GM12872 (cell line): ENCODE measurements at regions not wholly inside any gene's neighbourhood (a gene's known extent, or its start where the extent isn't known, plus 50 kb on each side); places are given as distances from the start of the nearest gene placed in this dataset.

Experiments used
- CTCF ChIP-seq: IDR thresholded peaks from 3 replicates; pipeline ENCODE4 v1.5.1; 2011; ENCODE audit warnings: low read depth, mild to moderate bottlenecking, low read length, moderate library complexity; ENCODE audit not compliant: insufficient read depth

DNA sequence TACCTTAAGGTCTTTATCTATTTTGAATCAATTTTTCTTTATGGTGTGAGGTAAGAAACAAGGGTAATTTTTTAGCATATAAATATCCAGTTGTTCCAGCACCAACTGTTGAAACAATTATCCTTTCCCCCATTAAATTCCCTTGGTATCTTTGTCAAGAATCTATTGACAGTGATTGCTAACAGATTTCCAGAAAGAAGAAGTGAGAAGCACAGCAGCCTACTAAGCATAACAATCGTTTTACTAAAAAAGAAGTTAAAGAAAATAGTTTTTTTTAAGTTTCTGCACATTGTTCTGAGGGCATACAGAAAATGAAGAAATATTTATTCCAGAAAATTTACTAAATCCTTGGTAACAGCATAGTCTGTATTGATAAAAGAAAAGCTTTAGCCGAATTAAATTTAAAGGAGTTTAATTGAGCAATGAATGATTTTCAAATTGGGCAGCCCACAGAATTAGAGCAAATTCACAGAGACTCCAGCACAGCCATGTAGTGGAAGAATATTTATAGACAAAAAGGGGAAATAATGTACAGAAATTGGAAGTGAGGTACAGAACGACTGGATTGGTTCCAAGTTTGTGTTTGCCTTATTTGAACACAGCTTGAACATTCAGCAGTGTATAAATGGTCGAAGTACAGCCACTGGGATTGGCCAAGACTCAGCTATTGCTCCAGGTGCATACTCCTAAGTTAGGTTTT is 97.9 kb upstream of the UST start:
- no peak for TF ChIP-seq CTCF

DNA sequence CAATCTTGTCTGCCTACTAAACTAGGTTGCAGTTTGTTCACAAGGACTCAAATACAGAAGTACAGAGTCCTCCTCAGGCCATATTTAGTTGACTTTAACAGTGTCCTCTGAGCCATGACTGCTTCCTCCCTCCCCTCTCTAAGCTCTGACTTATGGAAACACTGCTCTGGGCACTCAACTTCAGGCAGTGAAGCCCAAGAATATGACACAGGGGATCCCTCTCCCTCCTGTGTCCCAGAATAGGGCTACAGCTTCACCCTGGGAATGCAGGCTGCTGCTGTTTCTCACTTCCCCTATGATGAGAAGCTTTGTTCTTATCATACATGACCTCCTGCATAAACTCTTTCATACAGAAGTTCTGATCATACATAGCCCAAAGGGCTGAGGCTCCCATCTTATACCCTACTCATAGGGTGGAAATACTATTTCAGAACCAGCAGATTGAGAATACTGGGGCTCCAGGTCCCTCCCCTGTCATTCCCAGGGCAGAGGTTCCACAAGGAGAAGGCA is 97.3 kb upstream of the UST start:
- TF ChIP-seq CTCF = no peak

GRCh38 chr6:148650941-148651505 is 95.8 kb upstream of the UST start:
- TF ChIP-seq CTCF = no peak

GRCh38 chr6:148652205-148652604 is 94.6 kb upstream of the UST start:
- no peak for TF ChIP-seq CTCF

- no peak for TF ChIP-seq CTCF
These were observed 93.6 kb upstream of the UST start for GRCh38 chr6:148653138-148653776.

DNA sequence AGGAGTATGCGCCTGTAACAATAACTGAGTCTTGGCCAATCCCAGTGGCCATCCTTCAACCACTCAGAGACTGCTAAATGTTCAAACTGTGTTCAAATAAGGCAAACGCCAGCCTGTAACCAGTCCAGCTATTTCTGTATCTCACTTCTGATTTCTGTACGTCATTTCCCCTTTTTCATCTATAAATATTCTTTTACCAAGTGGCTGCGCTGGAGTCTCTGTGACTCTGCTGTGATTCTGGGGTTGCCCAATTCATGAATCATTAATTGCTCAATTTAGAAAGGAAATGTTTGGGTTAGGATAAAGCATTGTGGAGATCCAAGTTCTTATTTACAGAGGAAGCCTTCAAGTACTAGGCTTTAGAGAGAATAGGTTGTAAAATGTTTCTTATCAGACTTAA is 89.8 kb upstream of the UST start:
- no peak for TF ChIP-seq CTCF

DNA sequence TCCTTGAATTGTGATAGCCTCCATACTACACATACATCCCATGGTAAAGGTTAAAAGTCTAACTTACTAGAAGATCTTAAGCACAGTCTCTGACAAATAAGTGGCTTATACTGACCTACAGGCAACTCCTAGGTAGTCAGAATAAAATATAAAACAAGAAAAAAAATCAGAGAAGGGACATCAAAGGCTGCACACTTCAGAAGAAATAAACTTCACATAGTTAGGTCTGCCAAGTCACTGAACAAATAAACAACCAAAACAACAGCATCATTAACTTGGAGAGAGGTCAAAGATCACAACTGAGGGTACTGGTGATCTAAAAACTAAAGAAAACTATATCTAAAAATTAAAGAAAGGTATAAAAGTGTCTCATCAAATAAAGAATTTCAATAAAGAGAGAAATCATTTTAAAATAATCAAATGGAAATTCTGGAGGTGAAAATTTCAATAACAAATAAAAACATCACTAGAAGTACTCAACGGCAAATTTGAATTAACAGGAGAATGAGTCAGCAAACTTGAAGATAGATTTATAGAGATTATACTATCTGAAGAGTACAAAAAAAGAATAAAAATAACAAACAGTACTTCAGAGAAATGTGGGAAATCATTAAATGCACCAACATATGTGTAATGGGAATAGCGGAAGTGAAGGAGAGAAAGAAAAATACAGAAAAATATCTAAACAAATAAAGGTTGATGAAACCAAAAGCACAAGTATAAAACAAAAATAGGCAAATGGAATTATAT is 88.0 kb upstream of the UST start:
- TF ChIP-seq CTCF = no peak
